ENCODE measurements at regions not wholly inside any gene's neighbourhood (a gene's known extent, or its start where the extent isn't known, plus 50 kb on each side); places are given as distances from the start of the nearest gene placed in this dataset.
A peak's percentile ranks its signal among the peaks of the same experiment; 100 is the strongest.

GRCh38 chr4:87739494-87739893 lies 59.9 kb upstream of the IBSP start:
- no peak overlapping the region for H3K27ac ChIP-seq
- 85 to 93% methylated on average over 2 of the region's 2 CpGs for WGBS, 2 donors
- H3K27me3 ChIP-seq = no peaks in the 10 kb centered on the region
- no peak overlapping the region for H3K4me3 ChIP-seq
- no peak for DNase-seq
- H3K36me3 ChIP-seq = no peaks in the 10 kb centered on the region
- no peak for ATAC-seq (ENCODE audit: low FRiP score in 2 of 2)
- H3K9me3 ChIP-seq = no peaks in the 10 kb centered on the region
- TF ChIP-seq EP300 (IDR thresholded peaks at IDR 0.05) (no peak), CTCF (IDR thresholded peaks at IDR 0.05) (no peak), POLR2A (IDR thresholded peaks at IDR 0.05) (no peak), POLR2AphosphoS5 (IDR thresholded peaks at IDR 0.05) (no peak)
- H3K4me1 ChIP-seq = no peaks in the 10 kb centered on the region

DNA sequence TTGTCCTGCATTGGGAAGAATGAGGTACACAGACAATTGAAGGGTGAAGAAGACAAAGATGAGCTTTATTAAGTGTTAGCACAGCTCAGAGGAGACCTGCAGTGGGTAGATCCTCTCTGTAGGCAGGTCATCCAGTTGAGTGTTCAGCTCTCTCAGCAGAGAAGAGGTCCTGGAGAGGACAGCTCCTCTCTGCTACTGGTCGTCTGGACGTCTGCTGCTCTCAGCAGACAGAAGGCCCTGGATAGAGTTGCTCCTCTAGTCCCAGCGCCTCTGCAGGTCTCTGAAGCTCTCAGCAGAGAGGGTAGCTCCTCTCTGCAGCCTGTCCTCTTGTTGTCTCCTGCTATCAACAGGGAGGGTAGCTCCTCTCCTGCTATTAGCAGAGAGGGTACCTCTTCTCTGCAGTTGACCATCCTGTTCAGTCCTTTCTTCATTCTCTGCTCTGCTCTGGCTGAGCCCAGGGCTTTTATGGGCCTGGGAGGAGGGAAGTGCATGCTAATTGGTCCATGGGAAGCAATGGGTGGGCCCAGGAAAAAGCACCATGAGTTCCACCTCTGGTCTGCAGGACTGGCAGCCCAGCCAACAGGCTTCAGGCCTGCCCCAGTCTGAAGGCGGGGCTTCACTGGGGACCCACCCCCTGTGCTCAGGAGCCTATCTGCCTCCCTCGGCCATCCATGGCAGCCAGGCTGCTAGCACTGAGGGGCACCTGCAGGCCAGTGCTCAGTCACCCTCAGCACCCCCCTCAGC lies 54.1 kb upstream of the IBSP start:
- no peaks in the 10 kb centered on the region for H3K36me3 ChIP-seq
- H3K27me3 ChIP-seq = no peaks in the 10 kb centered on the region
- no peak overlapping the region for H3K4me3 ChIP-seq
- TF ChIP-seq POLR2A (IDR thresholded peaks at IDR 0.05) (no peak), EP300 (IDR thresholded peaks at IDR 0.05) (no peak), POLR2AphosphoS5 (IDR thresholded peaks at IDR 0.05) (no peak), CTCF (IDR thresholded peaks at IDR 0.05) (no peak)
- no peaks in the 10 kb centered on the region for H3K4me1 ChIP-seq
- DNase-seq = peak in 1 of 2 donors; percentile 20
- no peak for ATAC-seq (ENCODE audit: low FRiP score in 2 of 2)
- H3K9me3 ChIP-seq = no peaks in the 10 kb centered on the region
- H3K27ac ChIP-seq = no peak overlapping the region
- 82 to 90% methylated on average over 5 of the region's 5 CpGs for WGBS, 2 donors

- TF ChIP-seq CTCF (IDR thresholded peaks at IDR 0.05) = no peak
- no peak for TF ChIP-seq POLR2AphosphoS5 (IDR thresholded peaks at IDR 0.05)
- TF ChIP-seq EP300 (IDR thresholded peaks at IDR 0.05) = no peak
- TF ChIP-seq POLR2A (IDR thresholded peaks at IDR 0.05) = no peak
- Histone ChIP-seq H3K9me3 (no peaks in the 10 kb centered on the region), H3K36me3 (no peaks in the 10 kb centered on the region), H3K4me3 (no peak overlapping the region), H3K27me3 (no peaks in the 10 kb centered on the region), H3K4me1 (no peaks in the 10 kb centered on the region), H3K27ac (no peak overlapping the region)
- WGBS, 2 donors = 83 to 100% methylated on average over 1 to 5 of the region's 5 CpGs
- DNase-seq = peak in 1 of 2 donors; percentile 39
- peak in 1 of 2 donors; percentile 15 for ATAC-seq (ENCODE audit: low FRiP score in 2 of 2)
Measured at GRCh38 chr4:87746001-87746400, 53.4 kb upstream of the IBSP start.

Small RNAs in the stretch of these regions (small RNA-seq; reads per million reads assigned to genes)
- 0 reads per million in 4 donors for gene RF00019

All from upper lobe of left lung (tissue), 6 donors.